Endodermal cell (in vitro differentiated cells): ENCODE measurements at regions not wholly inside any gene's neighbourhood (a gene's known extent, or its start where the extent isn't known, plus 50 kb on each side); places are given as distances from the start of the nearest gene placed in this dataset.

ENCODE experiments used
- DNase-seq: peaks from one replicate; pipeline ENCODE4 v3.0.0-alpha.2; 2017
- H3K27ac ChIP-seq: 2 replicates; pipeline ENCODE4 v1.5.1; 2013; ENCODE audit warnings: mild to moderate bottlenecking, low read depth, low read length, moderate library complexity
- H3K27me3 ChIP-seq: 2 replicates; pipeline ENCODE4 v1.6.1; 2013; ENCODE audit warnings: mild to moderate bottlenecking, low read length, moderate library complexity; ENCODE audit not compliant: insufficient read depth, control insufficient read depth, poor library complexity, severe bottlenecking
- H3K36me3 ChIP-seq: 2 replicates; pipeline ENCODE4 v1.7.0; 2013; ENCODE audit warnings: mild to moderate bottlenecking, low read length, moderate library complexity; ENCODE audit not compliant: control insufficient read depth, insufficient read depth
- H3K4me1 ChIP-seq: one replicate; pipeline ENCODE4 v1.7.0; 2013; ENCODE audit warnings: low read length; ENCODE audit not compliant: control insufficient read depth, insufficient read depth
- H3K4me3 ChIP-seq: 2 replicates; pipeline ENCODE4 v1.5.1; 2013; ENCODE audit warnings: mild to moderate bottlenecking, low read length, moderate library complexity
- H3K9ac ChIP-seq: 2 replicates; pipeline ENCODE4 v1.6.1; 2013; ENCODE audit warnings: mild to moderate bottlenecking, low read length, moderate library complexity; ENCODE audit not compliant: poor library complexity, severe bottlenecking; ENCODE audit errors: extremely low read depth
- H3K9me3 ChIP-seq: 2 replicates; pipeline ENCODE4 v1.6.1; 2013; ENCODE audit warnings: mild to moderate bottlenecking, low read length, moderate library complexity; ENCODE audit not compliant: control insufficient read depth
- H3K27ac Mint-ChIP-seq: 2 replicates; pipeline ENCODE4 v1.8.0; 2020; ENCODE audit warnings: mixed read lengths
- H3K27me3 Mint-ChIP-seq: 2 replicates; pipeline ENCODE4 v1.8.0; 2021; ENCODE audit warnings: mild to moderate bottlenecking, mixed read lengths; ENCODE audit not compliant: insufficient read depth
- H3K36me3 Mint-ChIP-seq: 2 replicates; pipeline ENCODE4 v1.8.0; 2020; ENCODE audit warnings: low read depth, mixed read lengths
- H3K4me1 Mint-ChIP-seq: 2 replicates; pipeline ENCODE4 v1.8.0; 2020; ENCODE audit warnings: mixed read lengths
- H3K4me3 Mint-ChIP-seq: 2 replicates; pipeline ENCODE4 v1.8.0; 2020; ENCODE audit warnings: mild to moderate bottlenecking, moderate library complexity, mixed read lengths
- H3K9me3 Mint-ChIP-seq: 2 replicates; pipeline ENCODE4 v1.8.0; 2020; ENCODE audit warnings: mild to moderate bottlenecking, mixed read lengths
- WGBS, 2 experiments: methylation state at CpG; one replicate each; pipeline versions ENCODE4 v1.1.5 to v1.1.7; 2013; ENCODE audit warnings: missing lambda C conversion rate in 2 of 2, mixed read lengths in 1 of 2; ENCODE audit not compliant: insufficient coverage in 1 of 2, insufficient read length in 1 of 2; 5-methylcytosine and 5-hydroxymethylcytosine counted together
- TF ChIP-seq, protein P1 (sequence below): fragments of 200-600 bp; sonication (generic); conservative IDR thresholded peaks from 2 replicates; pipeline ENCODE4 v1.5.0; 2021; ENCODE audit warnings: antibody characterized with exemption, mild to moderate bottlenecking

DNA sequence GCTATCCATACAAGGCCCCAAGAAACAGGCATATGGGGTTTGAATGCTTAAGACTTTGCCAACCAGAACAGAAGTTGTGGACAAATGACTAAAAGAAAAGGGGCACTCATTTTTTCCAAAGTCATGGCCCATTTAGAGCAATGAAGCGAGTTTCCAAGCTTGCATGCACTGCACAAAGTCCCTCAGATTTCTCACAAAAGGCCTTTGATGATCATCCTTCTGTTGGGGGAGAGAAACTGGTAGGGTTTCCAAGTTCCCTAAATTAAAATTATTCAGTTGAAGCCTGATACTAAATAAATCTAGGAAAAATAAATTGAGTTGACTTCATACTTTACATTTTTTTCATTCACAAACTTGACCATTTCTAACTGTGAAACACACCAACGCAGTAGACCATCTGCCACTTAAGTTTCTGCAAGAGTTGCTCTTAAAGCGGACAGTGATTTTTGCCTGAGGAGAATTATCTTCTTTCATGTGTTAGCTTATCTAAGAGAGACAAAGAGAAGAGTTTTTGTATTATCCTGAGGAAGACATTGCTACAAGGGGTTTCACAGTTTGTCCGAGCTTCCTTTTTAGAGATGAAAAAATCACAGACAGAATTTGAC, 139.2 kb downstream of the SEC16B start:
- no peaks in the 10 kb centered on the region for H3K9me3 Mint-ChIP-seq
- no peak for DNase-seq
- H3K27ac Mint-ChIP-seq, result no peak overlapping the region
- no peaks in the 10 kb centered on the region for H3K9me3 ChIP-seq
- no peak overlapping the region for H3K9ac ChIP-seq
- no peaks in the 10 kb centered on the region for H3K4me1 Mint-ChIP-seq
- no peaks in the 10 kb centered on the region for H3K4me1 ChIP-seq
- H3K4me3 ChIP-seq, result no peak overlapping the region
- no peaks in the 10 kb centered on the region for H3K36me3 ChIP-seq
- H3K36me3 Mint-ChIP-seq, result no peaks in the 10 kb centered on the region
- no peaks in the 10 kb centered on the region for H3K27me3 Mint-ChIP-seq
- TF ChIP-seq, protein P1, sequence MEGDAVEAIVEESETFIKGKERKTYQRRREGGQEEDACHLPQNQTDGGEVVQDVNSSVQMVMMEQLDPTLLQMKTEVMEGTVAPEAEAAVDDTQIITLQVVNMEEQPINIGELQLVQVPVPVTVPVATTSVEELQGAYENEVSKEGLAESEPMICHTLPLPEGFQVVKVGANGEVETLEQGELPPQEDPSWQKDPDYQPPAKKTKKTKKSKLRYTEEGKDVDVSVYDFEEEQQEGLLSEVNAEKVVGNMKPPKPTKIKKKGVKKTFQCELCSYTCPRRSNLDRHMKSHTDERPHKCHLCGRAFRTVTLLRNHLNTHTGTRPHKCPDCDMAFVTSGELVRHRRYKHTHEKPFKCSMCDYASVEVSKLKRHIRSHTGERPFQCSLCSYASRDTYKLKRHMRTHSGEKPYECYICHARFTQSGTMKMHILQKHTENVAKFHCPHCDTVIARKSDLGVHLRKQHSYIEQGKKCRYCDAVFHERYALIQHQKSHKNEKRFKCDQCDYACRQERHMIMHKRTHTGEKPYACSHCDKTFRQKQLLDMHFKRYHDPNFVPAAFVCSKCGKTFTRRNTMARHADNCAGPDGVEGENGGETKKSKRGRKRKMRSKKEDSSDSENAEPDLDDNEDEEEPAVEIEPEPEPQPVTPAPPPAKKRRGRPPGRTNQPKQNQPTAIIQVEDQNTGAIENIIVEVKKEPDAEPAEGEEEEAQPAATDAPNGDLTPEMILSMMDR, result no peak
- no peak overlapping the region for H3K27ac ChIP-seq
- WGBS, 2 experiments, result 84 to 89% methylated on average over 3 to 4 of the region's 4 CpGs
- no peak overlapping the region for H3K4me3 Mint-ChIP-seq
- H3K27me3 ChIP-seq, result no peaks in the 10 kb centered on the region

DNA sequence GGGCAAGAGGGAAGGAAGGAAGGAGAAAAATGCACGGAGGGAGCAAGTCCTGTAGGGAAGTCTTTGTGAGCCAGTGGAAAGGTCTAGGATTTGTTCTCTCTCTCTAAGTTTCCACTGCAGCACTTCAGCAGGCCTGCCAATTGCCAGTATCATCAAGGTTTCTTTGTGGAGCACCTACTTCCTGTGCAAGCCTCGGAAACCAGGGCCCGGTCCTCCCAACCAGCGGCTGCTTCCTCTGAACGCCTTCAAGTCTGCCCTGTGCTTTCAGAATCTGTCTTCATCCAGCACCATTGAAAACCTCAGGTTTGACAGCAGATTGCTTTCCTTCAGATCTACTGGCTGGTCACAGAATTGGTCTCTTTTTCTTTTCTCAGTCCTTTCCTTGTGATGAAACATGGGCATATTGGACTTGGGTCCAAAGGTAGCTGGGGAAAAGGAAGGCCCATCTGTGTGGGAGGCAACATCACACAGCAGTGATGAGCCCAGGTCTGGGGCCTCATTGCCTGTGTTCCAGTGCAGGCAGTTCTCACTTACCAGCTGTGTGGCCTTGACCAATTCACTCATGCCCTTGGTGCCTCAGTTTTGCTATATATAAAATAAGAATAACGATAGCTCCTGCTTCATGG, 144.5 kb downstream of the SEC16B start:
- Histone ChIP-seq H3K27ac (no peak overlapping the region), H3K9ac (no peak overlapping the region), H3K4me3 (no peak overlapping the region), H3K27me3 (peaks cover 5% of the 10 kb centered on the region), H3K9me3 (no peaks in the 10 kb centered on the region), H3K4me1 (no peaks in the 10 kb centered on the region), H3K36me3 (no peaks in the 10 kb centered on the region)
- Mint-ChIP-seq H3K9me3 (no peaks in the 10 kb centered on the region), H3K36me3 (no peaks in the 10 kb centered on the region), H3K4me3 (no peak overlapping the region), H3K4me1 (no peaks in the 10 kb centered on the region), H3K27ac (no peak overlapping the region), H3K27me3 (peaks cover 3% of the 10 kb centered on the region)
- 94% methylated on average over 5 to 6 of the region's 6 CpGs for WGBS, 2 experiments
- TF ChIP-seq, protein P1, result no peak
- no peak for DNase-seq

DNA sequence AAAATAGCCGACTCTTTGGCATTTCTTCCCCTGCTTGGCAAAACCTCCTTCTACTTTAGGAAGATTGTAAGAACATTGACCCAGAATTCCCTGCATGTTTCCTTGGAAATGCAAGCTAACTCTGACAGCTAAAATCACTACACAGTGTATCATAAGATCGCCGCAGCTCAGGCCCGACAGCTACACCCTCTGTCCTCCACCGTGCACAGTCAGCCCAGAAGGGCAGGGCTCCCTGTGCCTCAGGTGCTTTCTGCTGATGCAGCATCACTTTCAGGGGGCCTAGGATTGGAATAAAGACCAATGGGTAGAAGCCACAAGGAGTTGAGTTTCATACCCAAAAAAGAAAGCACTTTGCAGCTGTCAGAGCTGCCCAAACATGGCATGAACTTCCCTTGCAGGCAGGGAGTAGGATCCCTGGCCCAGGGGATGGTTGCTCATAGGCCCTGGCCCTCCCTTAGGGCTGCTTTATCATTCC, 145.3 kb downstream of the SEC16B start:
- H3K4me1 ChIP-seq, result no peaks in the 10 kb centered on the region
- H3K27me3 Mint-ChIP-seq, result peaks cover 5% of the 10 kb centered on the region
- no peak overlapping the region for H3K4me3 ChIP-seq
- no peaks in the 10 kb centered on the region for H3K4me1 Mint-ChIP-seq
- 91 to 96% methylated on average over 5 of the region's 5 CpGs for WGBS, 2 experiments
- DNase-seq, result no peak
- no peak overlapping the region for H3K9ac ChIP-seq
- no peak overlapping the region for H3K27ac ChIP-seq
- H3K9me3 Mint-ChIP-seq, result no peaks in the 10 kb centered on the region
- TF ChIP-seq, protein P1, result no peak
- H3K4me3 Mint-ChIP-seq, result no peak overlapping the region
- no peak overlapping the region for H3K27ac Mint-ChIP-seq
- H3K27me3 ChIP-seq, result peaks cover 5% of the 10 kb centered on the region
- H3K36me3 ChIP-seq, result no peaks in the 10 kb centered on the region
- no peaks in the 10 kb centered on the region for H3K9me3 ChIP-seq
- no peaks in the 10 kb centered on the region for H3K36me3 Mint-ChIP-seq
